ENCODE measurements at regions not wholly inside any gene's neighbourhood (a gene's known extent, or its start where the extent isn't known, plus 50 kb on each side); places are given as distances from the start of the nearest gene placed in this dataset.

DNA sequence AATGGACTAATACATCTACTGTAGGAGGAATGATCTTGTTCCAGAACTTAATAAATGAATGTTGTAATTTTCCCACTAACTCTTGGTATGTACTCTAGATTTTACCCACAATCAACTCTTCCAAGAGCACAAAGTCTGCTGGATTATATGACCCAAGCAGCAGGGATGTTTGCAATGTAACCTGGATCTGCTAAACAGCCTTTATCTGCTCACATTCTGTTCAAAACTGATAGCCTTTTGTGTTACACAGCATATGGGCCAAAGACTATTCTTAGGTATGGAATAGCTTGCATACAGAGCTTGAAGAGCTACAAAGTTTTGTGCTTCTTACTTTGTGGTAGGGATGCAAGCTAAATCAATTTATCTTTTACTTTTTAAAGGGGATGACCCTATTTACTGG, 213.7 kb upstream of the DCN start:
- DNase-seq (ENCODE audit: extremely low read depth, low read depth): no peak
- TF ChIP-seq, protein P1, sequence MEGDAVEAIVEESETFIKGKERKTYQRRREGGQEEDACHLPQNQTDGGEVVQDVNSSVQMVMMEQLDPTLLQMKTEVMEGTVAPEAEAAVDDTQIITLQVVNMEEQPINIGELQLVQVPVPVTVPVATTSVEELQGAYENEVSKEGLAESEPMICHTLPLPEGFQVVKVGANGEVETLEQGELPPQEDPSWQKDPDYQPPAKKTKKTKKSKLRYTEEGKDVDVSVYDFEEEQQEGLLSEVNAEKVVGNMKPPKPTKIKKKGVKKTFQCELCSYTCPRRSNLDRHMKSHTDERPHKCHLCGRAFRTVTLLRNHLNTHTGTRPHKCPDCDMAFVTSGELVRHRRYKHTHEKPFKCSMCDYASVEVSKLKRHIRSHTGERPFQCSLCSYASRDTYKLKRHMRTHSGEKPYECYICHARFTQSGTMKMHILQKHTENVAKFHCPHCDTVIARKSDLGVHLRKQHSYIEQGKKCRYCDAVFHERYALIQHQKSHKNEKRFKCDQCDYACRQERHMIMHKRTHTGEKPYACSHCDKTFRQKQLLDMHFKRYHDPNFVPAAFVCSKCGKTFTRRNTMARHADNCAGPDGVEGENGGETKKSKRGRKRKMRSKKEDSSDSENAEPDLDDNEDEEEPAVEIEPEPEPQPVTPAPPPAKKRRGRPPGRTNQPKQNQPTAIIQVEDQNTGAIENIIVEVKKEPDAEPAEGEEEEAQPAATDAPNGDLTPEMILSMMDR (IDR thresholded peaks at IDR 0.05; ENCODE audit: low read depth, low read length): no peak

DNA sequence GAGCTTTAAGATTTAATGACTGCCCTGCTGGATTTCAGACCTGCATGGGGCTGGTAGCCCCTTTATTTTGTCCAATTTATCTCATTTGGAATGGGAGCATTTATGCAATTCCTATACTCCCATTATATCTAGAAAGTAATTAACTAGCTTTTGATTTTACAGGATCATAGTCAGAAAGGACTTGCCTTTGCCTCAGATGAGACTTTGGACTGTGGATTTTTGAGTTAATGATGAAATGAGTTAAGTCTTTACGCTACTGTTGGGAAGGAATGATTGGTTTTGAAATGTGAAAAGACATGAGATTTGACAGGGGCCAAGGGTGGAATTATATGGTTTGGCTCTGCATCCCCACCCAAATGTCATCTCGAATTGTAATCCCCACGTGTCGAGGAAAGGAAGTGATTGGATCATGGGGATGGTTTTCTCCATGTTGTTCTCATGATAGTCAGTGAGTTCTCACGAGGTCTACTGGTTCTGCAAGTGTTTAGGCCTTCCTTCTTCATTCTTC, 213.1 kb upstream of the DCN start:
- DNase-seq (ENCODE audit: extremely low read depth, low read depth): no peak
- TF ChIP-seq, protein P1 (IDR thresholded peaks at IDR 0.05; ENCODE audit: low read depth, low read length): no peak

DNA sequence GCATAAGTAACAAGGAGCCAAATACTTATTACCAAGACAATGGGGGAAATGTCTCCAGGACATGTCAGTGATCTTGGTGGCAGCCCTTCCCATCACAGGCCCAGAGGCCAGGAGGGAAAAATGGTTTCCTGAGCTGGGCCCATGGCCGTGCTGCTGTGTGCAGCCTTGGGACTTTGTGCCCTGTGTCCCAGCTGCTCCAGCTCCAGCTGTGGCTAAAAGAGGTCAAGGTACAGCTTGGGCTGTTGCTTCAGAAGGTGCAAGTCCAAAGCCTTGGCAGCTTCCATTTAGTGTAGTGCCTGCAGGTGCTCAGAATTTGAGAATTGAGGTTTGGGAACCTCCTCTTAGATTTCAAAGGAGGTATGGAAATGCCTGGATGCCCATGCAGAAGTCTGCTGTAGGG, 212.3 kb upstream of the DCN start:
- TF ChIP-seq, protein P1 (IDR thresholded peaks at IDR 0.05; ENCODE audit: low read depth, low read length): no peak
- no peak for DNase-seq (ENCODE audit: extremely low read depth, low read depth)

DNA sequence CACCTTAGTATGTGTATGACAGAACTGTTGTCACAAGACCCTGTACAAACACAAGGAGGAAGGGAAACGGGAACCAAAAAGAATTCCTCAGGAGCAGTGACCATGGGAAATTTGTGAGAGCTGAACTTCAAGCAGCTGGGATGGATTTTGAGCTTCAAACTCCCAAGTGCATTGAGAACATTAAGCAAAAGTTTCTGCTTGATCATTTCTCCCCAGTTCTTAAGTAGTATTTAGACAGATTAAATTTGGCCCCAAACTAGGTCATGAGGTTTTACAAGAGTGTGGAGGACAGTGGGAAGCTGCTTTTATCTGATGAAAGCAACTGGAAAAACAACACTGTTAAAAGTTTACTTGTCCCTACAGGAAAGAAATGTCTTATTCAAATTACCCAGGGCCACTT, 206.0 kb upstream of the DCN start:
- DNase-seq (ENCODE audit: extremely low read depth, low read depth): no peak

DNA sequence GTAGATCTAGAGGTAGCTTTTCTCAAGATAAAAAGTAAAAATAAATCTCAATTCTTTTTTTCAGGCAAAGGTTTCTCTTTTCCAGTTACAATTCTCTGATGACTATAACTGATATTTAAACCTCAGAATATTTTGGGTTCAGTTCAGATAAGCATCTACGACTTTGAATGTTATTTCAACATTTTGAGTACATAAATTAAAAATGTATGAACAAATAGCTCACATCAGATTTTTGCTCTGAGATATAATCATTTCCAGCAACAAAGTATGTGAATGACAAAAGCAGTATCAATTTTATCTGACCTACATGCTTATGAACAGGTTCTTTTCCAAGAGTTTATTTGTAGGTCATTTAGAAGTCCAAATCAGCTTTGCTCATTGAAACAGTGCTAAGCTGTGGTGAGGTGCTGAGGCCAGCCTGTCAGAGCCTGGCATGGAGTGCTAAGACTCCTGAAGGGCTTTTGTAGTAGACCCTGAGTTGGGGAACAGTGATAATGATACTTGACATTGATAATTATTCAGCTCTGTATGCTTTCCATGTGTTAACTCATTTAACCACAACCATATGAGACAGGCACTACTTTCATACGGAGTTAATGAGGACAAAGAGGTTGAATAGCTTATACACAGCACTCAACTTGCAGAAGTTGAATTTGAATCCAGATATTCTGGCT, 205.0 kb upstream of the DCN start:
- TF ChIP-seq, protein P1 (IDR thresholded peaks at IDR 0.05; ENCODE audit: low read depth, low read length): no peak
- DNase-seq (ENCODE audit: extremely low read depth, low read depth): no peak

More for the DNA sequence above, 206.0 kb upstream of the DCN start:
- TF ChIP-seq, protein P1 (IDR thresholded peaks at IDR 0.05; ENCODE audit: low read depth, low read length): no peak

DNA sequence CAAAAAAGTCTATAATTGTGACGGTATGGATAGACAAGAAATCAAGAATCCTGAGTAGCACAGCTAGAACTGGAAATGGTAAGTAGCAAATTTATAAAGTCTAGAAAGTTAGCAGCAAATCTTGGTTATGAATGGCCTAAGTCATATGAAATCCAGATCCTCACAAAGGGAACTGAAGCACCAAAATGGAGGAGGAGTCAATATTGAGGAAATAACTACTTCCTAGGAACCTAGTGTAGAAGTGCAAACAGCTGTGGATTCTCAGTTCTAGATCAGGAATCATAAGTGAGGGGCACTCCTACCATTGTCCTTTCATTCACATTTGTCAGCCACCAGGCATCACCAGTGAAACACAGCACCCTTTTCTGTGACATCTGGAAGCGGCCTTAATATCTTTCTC, 202.2 kb upstream of the DCN start:
- TF ChIP-seq, protein P1 (IDR thresholded peaks at IDR 0.05; ENCODE audit: low read depth, low read length): no peak
- no peak for DNase-seq (ENCODE audit: extremely low read depth, low read depth)

DNA sequence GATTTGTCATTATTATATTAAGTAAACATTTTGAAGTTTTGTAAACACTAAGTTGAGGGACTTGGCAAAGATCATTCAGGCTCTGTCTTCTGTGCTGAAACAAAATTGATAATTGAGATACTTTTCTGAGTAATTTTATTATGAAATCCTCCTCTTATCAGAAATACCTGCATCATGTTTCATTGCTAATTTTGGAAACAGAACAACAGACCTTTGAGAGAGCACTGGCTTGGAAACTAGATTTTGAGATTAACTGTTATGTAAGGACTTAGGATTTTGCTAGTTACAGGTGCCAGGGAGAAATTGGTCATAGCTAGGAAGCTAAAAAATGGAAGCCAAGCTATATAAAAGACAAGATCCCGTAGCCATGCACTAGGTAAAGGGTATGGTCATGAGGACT, 201.7 kb upstream of the DCN start:
- DNase-seq (ENCODE audit: extremely low read depth, low read depth): no peak
- TF ChIP-seq, protein P1 (IDR thresholded peaks at IDR 0.05; ENCODE audit: low read depth, low read length): no peak
